Endothelial cell (in vitro differentiated cells): ENCODE measurements at regions not wholly inside any gene's neighbourhood (a gene's known extent, or its start where the extent isn't known, plus 50 kb on each side); places are given as distances from the start of the nearest gene placed in this dataset.

Experiments
- DNase-seq: peaks from one replicate; pipeline ENCODE4 v3.0.0; 2021; ENCODE audit warnings: low spot score
- H3K27ac Mint-ChIP-seq: one replicate; pipeline ENCODE4 v1.8.0; 2021; ENCODE audit warnings: mixed read lengths, inconsistent platforms; ENCODE audit not compliant: unreplicated experiment
- H3K27me3 Mint-ChIP-seq: one replicate; pipeline ENCODE4 v1.8.0; 2021; ENCODE audit warnings: mild to moderate bottlenecking, moderate library complexity, mixed read lengths, inconsistent platforms; ENCODE audit not compliant: unreplicated experiment
- H3K36me3 Mint-ChIP-seq: one replicate; pipeline ENCODE4 v1.8.0; 2021; ENCODE audit warnings: mild to moderate bottlenecking, low read depth, mixed read lengths, inconsistent platforms; ENCODE audit not compliant: unreplicated experiment
- H3K4me1 Mint-ChIP-seq: one replicate; pipeline ENCODE4 v1.8.0; 2021; ENCODE audit warnings: mild to moderate bottlenecking, mixed read lengths, inconsistent platforms; ENCODE audit not compliant: unreplicated experiment
- H3K4me3 Mint-ChIP-seq: one replicate; pipeline ENCODE4 v1.8.0; 2021; ENCODE audit warnings: mild to moderate bottlenecking, mixed read lengths, inconsistent platforms; ENCODE audit not compliant: unreplicated experiment
- H3K9me3 Mint-ChIP-seq: one replicate; pipeline ENCODE4 v1.8.0; 2021; ENCODE audit warnings: mixed read lengths, inconsistent platforms; ENCODE audit not compliant: unreplicated experiment
- TF ChIP-seq, protein P1 (sequence below): fragments of 200-600 bp; sonication (generic); IDR thresholded peaks from one replicate; pipeline ENCODE4 v1.5.0; 2021; ENCODE audit warnings: antibody characterized with exemption; ENCODE audit not compliant: unreplicated experiment

DNA sequence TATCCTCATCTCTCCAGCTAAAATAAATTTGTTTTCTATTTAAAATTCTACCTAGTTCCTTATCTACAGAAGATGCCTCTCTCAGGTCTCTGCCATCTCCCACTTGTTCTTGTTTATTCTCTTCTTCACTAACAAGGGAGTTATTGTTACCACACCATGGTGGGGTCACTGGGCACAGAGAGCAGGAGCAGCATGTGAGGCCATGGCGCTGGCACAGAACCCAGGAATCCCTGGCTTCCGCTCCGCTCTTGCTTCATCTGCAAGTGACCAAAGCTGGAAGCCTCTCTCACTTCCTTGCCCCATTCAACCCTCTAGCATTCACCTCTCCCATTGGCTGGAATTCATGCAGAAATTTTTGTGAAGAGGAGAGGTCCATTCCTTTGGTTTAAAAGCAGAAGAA is 190.7 kb upstream of the NCAM1 start:
- Mint-ChIP-seq H3K27me3 (peaks cover 4% of the 10 kb centered on the region), H3K4me3 (no peak overlapping the region), H3K27ac (no peak overlapping the region), H3K4me1 (no peaks in the 10 kb centered on the region), H3K36me3 (peaks cover 3% of the 10 kb centered on the region), H3K9me3 (no peaks in the 10 kb centered on the region)
- TF ChIP-seq, protein P1, sequence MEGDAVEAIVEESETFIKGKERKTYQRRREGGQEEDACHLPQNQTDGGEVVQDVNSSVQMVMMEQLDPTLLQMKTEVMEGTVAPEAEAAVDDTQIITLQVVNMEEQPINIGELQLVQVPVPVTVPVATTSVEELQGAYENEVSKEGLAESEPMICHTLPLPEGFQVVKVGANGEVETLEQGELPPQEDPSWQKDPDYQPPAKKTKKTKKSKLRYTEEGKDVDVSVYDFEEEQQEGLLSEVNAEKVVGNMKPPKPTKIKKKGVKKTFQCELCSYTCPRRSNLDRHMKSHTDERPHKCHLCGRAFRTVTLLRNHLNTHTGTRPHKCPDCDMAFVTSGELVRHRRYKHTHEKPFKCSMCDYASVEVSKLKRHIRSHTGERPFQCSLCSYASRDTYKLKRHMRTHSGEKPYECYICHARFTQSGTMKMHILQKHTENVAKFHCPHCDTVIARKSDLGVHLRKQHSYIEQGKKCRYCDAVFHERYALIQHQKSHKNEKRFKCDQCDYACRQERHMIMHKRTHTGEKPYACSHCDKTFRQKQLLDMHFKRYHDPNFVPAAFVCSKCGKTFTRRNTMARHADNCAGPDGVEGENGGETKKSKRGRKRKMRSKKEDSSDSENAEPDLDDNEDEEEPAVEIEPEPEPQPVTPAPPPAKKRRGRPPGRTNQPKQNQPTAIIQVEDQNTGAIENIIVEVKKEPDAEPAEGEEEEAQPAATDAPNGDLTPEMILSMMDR: no peak
- no peak for DNase-seq

DNA sequence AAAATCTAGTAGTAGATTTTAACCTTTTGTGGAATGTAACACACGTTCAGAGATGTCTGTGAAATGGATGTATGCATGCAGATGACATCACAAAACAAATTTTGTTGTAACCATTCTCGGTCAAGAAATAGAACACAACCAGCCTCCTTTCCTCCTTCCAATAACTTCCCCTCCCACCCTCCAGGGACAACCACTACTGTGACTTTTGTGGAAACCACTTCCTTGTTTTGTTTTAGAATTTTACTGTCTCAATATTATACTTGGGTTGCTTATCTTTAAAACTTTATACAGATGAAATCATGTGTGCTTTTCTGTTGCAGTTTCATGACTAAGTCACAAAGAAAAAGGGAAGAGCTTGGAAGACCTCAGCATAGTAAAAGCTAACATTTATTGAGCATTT is 189.4 kb upstream of the NCAM1 start:
- Mint-ChIP-seq H3K27ac (no peak overlapping the region), H3K9me3 (no peaks in the 10 kb centered on the region), H3K4me3 (no peak overlapping the region), H3K27me3 (peaks cover 7% of the 10 kb centered on the region), H3K4me1 (no peaks in the 10 kb centered on the region), H3K36me3 (peaks cover 3% of the 10 kb centered on the region)
- TF ChIP-seq, protein P1: no peak
- no peak for DNase-seq

DNA sequence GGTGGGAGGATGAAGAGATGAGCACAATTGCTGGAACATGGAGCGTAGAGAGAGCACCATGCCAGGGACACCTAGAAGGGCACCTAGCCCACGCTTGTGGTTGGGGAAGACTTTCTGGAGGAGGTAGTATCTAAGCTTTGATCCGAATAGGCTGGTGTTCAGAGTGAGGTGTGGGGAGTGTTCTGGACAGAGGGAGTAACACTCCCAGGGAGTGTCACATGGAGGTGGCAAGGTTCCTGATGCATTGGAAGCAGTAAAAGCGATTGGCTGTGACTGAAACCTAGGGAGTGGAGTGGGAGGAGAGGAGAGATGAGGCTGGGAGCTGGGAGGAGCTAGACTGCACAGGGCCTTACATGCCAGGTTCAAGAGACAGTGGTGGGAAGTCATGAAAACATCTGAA is 188.0 kb upstream of the NCAM1 start:
- H3K4me3 Mint-ChIP-seq: no peak overlapping the region
- DNase-seq: no peak
- H3K27ac Mint-ChIP-seq: no peak overlapping the region

DNA sequence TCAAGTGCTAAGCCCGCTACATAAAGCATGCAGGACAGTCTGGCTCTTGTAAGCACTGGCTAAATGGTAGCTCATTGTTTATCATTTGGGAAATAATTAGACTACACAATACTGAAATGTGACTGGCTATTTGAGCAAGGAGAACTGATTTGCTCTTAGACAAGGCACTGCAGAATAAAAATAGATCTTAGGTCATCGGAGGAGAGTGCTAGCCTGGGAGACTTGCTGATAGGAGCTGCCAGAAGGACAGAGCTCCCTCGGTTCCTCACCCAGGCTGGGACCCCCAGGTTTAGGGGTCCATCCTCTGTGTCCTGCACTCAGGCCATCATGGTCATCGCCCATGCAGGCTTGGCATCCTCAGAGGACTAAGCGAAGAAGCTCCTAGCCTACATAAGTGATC is 184.4 kb upstream of the NCAM1 start:
- DNase-seq: no peak
- peaks cover 3% of the 10 kb centered on the region for H3K36me3 Mint-ChIP-seq
- H3K4me1 Mint-ChIP-seq: peaks cover 11% of the 10 kb centered on the region
- no peaks in the 10 kb centered on the region for H3K9me3 Mint-ChIP-seq
- peaks cover 5% of the 10 kb centered on the region for H3K27me3 Mint-ChIP-seq
- H3K27ac Mint-ChIP-seq: no peak overlapping the region
- H3K4me3 Mint-ChIP-seq: no peak overlapping the region
- TF ChIP-seq, protein P1: no peak

More for the DNA sequence above, 188.0 kb upstream of the NCAM1 start:
- peaks cover 7% of the 10 kb centered on the region for H3K27me3 Mint-ChIP-seq
- TF ChIP-seq, protein P1: no peak
- H3K4me1 Mint-ChIP-seq: no peaks in the 10 kb centered on the region
- H3K9me3 Mint-ChIP-seq: no peaks in the 10 kb centered on the region
- peaks cover 3% of the 10 kb centered on the region for H3K36me3 Mint-ChIP-seq

DNA sequence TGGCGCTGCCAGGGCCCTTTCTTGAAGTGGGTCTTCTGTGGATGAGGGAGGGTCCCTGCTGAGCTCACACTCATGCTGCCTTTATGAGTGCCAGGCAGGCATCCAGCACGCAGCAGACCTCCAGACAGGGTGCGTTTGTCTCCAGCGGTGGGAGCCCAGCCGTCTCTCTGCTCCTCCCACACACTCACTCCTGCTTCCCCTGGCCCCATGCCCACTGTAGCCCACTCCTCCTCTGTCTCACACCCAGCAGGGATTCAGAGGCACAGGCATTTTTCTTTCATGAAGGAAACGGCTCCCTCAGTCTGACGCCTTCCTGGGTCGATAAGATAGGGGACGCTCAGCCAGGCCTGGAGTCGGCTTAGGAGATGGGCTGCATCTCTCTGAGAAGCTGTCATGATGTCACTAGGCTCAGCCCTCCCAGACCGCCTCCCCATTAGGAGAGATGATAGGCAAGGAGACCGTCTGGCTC is 183.9 kb upstream of the NCAM1 start:
- peaks cover 3% of the 10 kb centered on the region for H3K36me3 Mint-ChIP-seq
- peaks cover 11% of the 10 kb centered on the region for H3K4me1 Mint-ChIP-seq
- H3K4me3 Mint-ChIP-seq: no peak overlapping the region
- TF ChIP-seq, protein P1: no peak
- H3K27me3 Mint-ChIP-seq: peaks cover 5% of the 10 kb centered on the region
- H3K27ac Mint-ChIP-seq: no peak overlapping the region
- no peaks in the 10 kb centered on the region for H3K9me3 Mint-ChIP-seq
- no peak for DNase-seq
